Esophagus mucosa (tissue), 1 donor: ENCODE measurements at regions not wholly inside any gene's neighbourhood (a gene's known extent, or its start where the extent isn't known, plus 50 kb on each side); places are given as distances from the start of the nearest gene placed in this dataset.

ENCODE experiments used
- ATAC-seq: fragments of 200-7000 bp; cut with Tn5 transposase; one replicate; pipeline ENCODE4 v1.9.1; 2020
- donor health status: DM: yes; HTN: yes; CAD: no.

- no peak for ATAC-seq
Measured at GRCh38 chr11:32204751-32205150, 113.9 kb downstream of the RCN1 start.

GRCh38 chr11:32210556-32210955 is 119.7 kb downstream of the RCN1 start:
- no peak for ATAC-seq

- ATAC-seq = no peak
Measured at GRCh38 chr11:32213223-32213622, 122.3 kb downstream of the RCN1 start.

- no peak for ATAC-seq
Measured at GRCh38 chr11:32215157-32215556, 124.3 kb downstream of the RCN1 start.

GRCh38 chr11:32216749-32217148 is 125.9 kb downstream of the RCN1 start:
- ATAC-seq = no peak

GRCh38 chr11:32219320-32219719 is 128.4 kb downstream of the RCN1 start:
- ATAC-seq = no peak

- no peak for ATAC-seq
Measured at GRCh38 chr11:32221476-32222032, 130.7 kb downstream of the RCN1 start.

- no peak for ATAC-seq
Measured at GRCh38 chr11:32224580-32224979, 133.7 kb downstream of the RCN1 start.

GRCh38 chr11:32225571-32226285 is 134.9 kb downstream of the RCN1 start:
- no peak for ATAC-seq

- no peak for ATAC-seq
Measured at GRCh38 chr11:32226480-32226879, 135.6 kb downstream of the RCN1 start.

- ATAC-seq = no peak
Measured at GRCh38 chr11:32229576-32230240, 138.8 kb downstream of the RCN1 start.

- ATAC-seq = no peak
Measured at GRCh38 chr11:32231909-32232493, 141.1 kb downstream of the RCN1 start.

GRCh38 chr11:32232516-32232915 is 141.6 kb downstream of the RCN1 start:
- ATAC-seq = no peak

GRCh38 chr11:32233276-32233675 is 142.4 kb downstream of the RCN1 start:
- no peak for ATAC-seq

GRCh38 chr11:32233928-32234327 is 143.1 kb downstream of the RCN1 start:
- no peak for ATAC-seq

- ATAC-seq = no peak
Measured at GRCh38 chr11:32244453-32244852, 153.6 kb downstream of the RCN1 start.

- no peak for ATAC-seq
Measured at GRCh38 chr11:32253706-32254105, 162.8 kb downstream of the RCN1 start.

- ATAC-seq = no peak
Measured at GRCh38 chr11:32255841-32256240, 165.0 kb downstream of the RCN1 start.

- no peak for ATAC-seq
Measured at GRCh38 chr11:32256466-32256865, 165.6 kb downstream of the RCN1 start.

GRCh38 chr11:32259641-32260081 is 168.8 kb downstream of the RCN1 start:
- ATAC-seq = no peak

GRCh38 chr11:32262367-32262766 is 171.5 kb downstream of the RCN1 start:
- no peak for ATAC-seq

- ATAC-seq = no peak
Measured at GRCh38 chr11:32265911-32266310, 169.4 kb downstream of the WT1 start.

- ATAC-seq = no peak
Measured at GRCh38 chr11:32266601-32267000, 168.7 kb downstream of the WT1 start.
